Transverse colon (tissue), 1 donor: ENCODE measurements at regions not wholly inside any gene's neighbourhood (a gene's known extent, or its start where the extent isn't known, plus 50 kb on each side); places are given as distances from the start of the nearest gene placed in this dataset.

Source experiments
- EP300 ChIP-seq: sonication (generic); formaldehyde crosslinking; IDR thresholded peaks from one replicate; pipeline ENCODE4 v1.6.1; 2017; ENCODE audit warnings: antibody characterized with exemption, low read depth
- POLR2A ChIP-seq: fragments of 450-650 bp; IDR thresholded peaks from one replicate; pipeline ENCODE4 v1.6.1; 2016; ENCODE audit warnings: antibody characterized with exemption, mild to moderate bottlenecking, moderate library complexity

GRCh38 chr5:116880150-116880549 is 305.5 kb upstream of the SEMA6A start:
- TF ChIP-seq POLR2A, result no peak
- no peak for TF ChIP-seq EP300
